Spinal cord (tissue), 9 donors: ENCODE measurements at regions not wholly inside any gene's neighbourhood (a gene's known extent, or its start where the extent isn't known, plus 50 kb on each side); places are given as distances from the start of the nearest gene placed in this dataset.
"Not testable (repeated sequence)": the region's sequence is repeated elsewhere in the genome, so short reads cannot be mapped to it uniquely, and the experiment has no call there.

Source experiments
- DNase-seq, 6 donors: peaks; one replicate each; pipeline versions ENCODE4 v3.0.0 to v3.0.0-alpha.2; 2013 to 2015; ENCODE audit warnings: low spot score in 6 of 6, low read depth in 4 of 6
- H3K27ac ChIP-seq: one replicate; pipeline ENCODE4 v1.5.1; 2013; ENCODE audit warnings: low read depth, low read length, control low read depth
- H3K27me3 ChIP-seq: one replicate; pipeline ENCODE4 v1.6.1; 2013; ENCODE audit warnings: low read length; ENCODE audit not compliant: control insufficient read depth, insufficient read depth
- H3K36me3 ChIP-seq: one replicate; pipeline ENCODE4 v1.6.1; 2013; ENCODE audit warnings: low read length; ENCODE audit not compliant: control insufficient read depth, insufficient read depth
- H3K4me1 ChIP-seq: one replicate; pipeline ENCODE4 v1.6.1; 2013; ENCODE audit warnings: low read length; ENCODE audit not compliant: control insufficient read depth, insufficient read depth
- H3K4me3 ChIP-seq: one replicate; pipeline ENCODE4 v1.5.1; 2013; ENCODE audit warnings: low read depth, low read length, control low read depth
- H3K9me3 ChIP-seq: one replicate; pipeline ENCODE4 v1.6.1; 2013; ENCODE audit warnings: low read length; ENCODE audit not compliant: control insufficient read depth, insufficient read depth
- WGBS: methylation state at CpG from one replicate; pipeline ENCODE4 v1.1.5; 2013; ENCODE audit warnings: missing lambda C conversion rate; ENCODE audit not compliant: insufficient coverage; 5-methylcytosine and 5-hydroxymethylcytosine counted together
- donor health status: healthy.

DNA sequence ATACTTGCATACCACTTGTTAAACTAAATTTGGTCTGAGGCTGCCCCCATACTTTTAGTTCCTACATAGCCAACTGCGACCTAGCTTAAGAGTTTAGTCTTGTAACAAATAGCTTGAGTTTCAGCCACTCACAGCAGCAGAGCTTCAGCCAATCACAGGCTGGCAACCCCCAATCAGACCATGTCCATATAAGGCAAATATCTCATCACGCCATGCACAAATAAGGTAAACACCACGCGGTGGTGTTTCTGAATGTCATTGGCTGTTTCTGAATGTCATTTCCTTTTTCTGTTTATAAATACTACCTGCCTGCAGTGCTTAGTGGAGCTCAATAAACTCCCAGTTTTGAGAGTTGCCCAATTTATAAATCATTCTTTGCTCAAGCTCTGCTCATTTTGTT lies 143.1 kb upstream of the MAD2L1 start:
- DNase-seq: no peak
- no peaks in the 10 kb centered on the region for H3K4me1 ChIP-seq
- no peak overlapping the region for H3K4me3 ChIP-seq
- H3K36me3 ChIP-seq: no peaks in the 10 kb centered on the region
- 93% methylated on average over 3 of the region's 4 CpGs for WGBS
- H3K9me3 ChIP-seq: no peaks in the 10 kb centered on the region
- no peaks in the 10 kb centered on the region for H3K27me3 ChIP-seq
- H3K27ac ChIP-seq: no peak overlapping the region

DNA sequence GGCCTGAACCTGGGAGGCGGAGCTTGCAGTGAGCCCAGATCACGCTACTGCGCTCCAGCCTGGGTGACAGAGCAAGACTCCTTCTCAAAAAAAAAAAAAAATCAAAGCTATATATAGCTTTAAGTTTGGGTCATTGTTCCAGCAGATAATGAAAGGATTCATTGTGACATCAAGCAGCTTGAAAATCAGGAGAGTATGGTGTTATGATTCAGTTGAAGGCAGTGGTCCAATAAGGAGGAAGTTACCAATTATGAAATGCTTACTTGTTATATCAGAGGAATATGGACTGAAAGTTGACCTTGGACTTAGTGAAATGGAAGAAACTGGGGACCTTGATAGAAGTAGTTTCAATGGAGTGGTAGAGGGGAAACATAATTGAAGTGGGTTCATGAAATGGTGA lies 140.4 kb upstream of the MAD2L1 start:
- Histone ChIP-seq H3K36me3 (no peaks in the 10 kb centered on the region), H3K4me3 (no peak overlapping the region), H3K9me3 (no peaks in the 10 kb centered on the region), H3K4me1 (no peaks in the 10 kb centered on the region), H3K27ac (no peak overlapping the region), H3K27me3 (no peaks in the 10 kb centered on the region)
- no peak for DNase-seq
- no CpG with 5 or more reads among the region's 3 CpGs for WGBS

DNA sequence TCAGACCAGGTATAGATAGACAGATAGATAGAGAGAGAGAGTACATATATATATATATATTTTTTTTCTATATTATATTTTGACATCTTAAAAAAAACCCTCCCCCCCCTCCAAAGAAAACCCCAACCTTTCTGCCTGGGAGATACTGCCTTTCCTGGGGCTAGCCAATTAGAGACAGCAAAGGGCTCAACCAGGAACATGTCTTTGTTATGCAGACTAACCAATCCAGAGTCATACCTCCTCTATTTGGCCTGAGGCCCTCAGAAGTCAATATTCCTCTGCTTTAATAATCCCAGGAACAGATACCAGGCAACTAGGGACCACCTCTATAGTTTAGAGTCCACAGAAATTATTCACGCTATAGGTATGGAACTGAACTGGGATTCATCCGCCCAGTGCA lies 135.6 kb upstream of the MAD2L1 start:
- no peaks in the 10 kb centered on the region for H3K36me3 ChIP-seq
- no peaks in the 10 kb centered on the region for H3K9me3 ChIP-seq
- no peaks in the 10 kb centered on the region for H3K27me3 ChIP-seq
- 100% methylated on average over 2 of the region's 2 CpGs for WGBS
- DNase-seq: no peak
- no peak overlapping the region for H3K27ac ChIP-seq
- H3K4me3 ChIP-seq: no peak overlapping the region
- H3K4me1 ChIP-seq: no peaks in the 10 kb centered on the region

DNA sequence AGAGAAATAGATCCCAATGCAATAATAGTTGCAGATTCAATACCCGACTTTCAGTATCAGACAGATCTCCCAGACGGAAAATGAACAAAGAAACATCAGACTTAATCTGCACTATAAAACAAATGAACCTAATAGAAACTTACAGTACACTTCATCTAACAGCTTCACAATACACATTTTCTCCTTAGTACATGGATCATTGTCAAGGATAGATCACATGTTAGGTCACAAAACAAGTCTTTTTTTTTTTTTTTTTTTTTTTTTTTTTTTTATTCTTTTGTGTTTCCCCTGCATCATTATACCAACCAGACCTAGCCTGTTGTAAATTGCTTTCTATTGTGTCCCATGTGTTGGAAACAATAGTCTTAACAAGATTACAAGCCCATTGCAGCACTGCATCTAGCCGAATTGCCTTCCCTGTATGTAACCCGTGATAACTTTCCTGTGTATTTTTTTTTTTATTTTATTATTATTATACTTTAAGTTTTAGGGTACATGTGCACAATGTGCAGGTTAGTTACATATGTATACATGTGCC lies 134.0 kb upstream of the MAD2L1 start:
- peak in 1 of 6 donors; percentile 18 for DNase-seq
- H3K27ac ChIP-seq, H3K36me3 ChIP-seq, H3K9me3 ChIP-seq, H3K4me1 ChIP-seq, H3K4me3 ChIP-seq, H3K27me3 ChIP-seq: not testable (repeated sequence)
- no CpG with 5 or more reads among the region's 4 CpGs for WGBS

DNA sequence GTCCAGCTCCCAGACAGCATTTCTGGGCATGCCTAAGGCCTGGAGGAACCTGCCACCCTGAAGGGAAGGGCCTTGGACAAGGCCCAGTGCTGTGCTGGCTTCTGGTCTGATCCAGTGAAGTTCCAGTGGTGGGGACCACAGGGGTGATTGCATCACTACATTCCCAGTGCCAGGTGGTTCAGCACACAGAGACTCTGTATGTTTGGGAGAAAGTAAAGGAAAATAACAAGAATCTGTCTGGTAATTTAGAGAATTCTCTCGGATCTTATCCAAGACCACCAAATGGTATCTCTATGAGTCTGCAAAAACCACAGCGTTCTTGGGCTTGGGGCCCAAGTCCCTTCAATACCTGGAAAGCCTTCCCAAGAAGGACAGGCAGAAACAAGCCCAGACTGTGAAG lies 131.8 kb upstream of the MAD2L1 start:
- no peak overlapping the region for H3K4me3 ChIP-seq
- no peaks in the 10 kb centered on the region for H3K9me3 ChIP-seq
- DNase-seq: no peak
- H3K27ac ChIP-seq: no peak overlapping the region
- H3K4me1 ChIP-seq: no peaks in the 10 kb centered on the region
- no peaks in the 10 kb centered on the region for H3K27me3 ChIP-seq
- WGBS: no CpG with 5 or more reads among the region's 2 CpGs
- H3K36me3 ChIP-seq: no peaks in the 10 kb centered on the region

- DNase-seq: peak in 1 of 6 donors; percentile 15
- Histone ChIP-seq H3K4me1 (peaks cover 6% of the 10 kb centered on the region), H3K27ac (no peak overlapping the region), H3K4me3 (no peak overlapping the region), H3K9me3 (no peaks in the 10 kb centered on the region), H3K36me3 (no peaks in the 10 kb centered on the region), H3K27me3 (no peaks in the 10 kb centered on the region)
- no CpG with 5 or more reads among the region's 1 CpG for WGBS
Observed at GRCh38 chr4:120177603-120178002, 111.0 kb upstream of the MAD2L1 start.

GRCh38 chr4:120175272-120175671 lies 108.6 kb upstream of the MAD2L1 start:
- no peak for DNase-seq
- peaks cover 6% of the 10 kb centered on the region for H3K4me1 ChIP-seq
- H3K9me3 ChIP-seq: no peaks in the 10 kb centered on the region
- no peaks in the 10 kb centered on the region for H3K27me3 ChIP-seq
- H3K4me3 ChIP-seq: no peak overlapping the region
- H3K27ac ChIP-seq: no peak overlapping the region
- no peaks in the 10 kb centered on the region for H3K36me3 ChIP-seq
- WGBS: no CpG with 5 or more reads among the region's 2 CpGs

- Histone ChIP-seq H3K27me3 (no peaks in the 10 kb centered on the region), H3K36me3 (no peaks in the 10 kb centered on the region), H3K9me3 (no peaks in the 10 kb centered on the region), H3K27ac (no peak overlapping the region), H3K4me1 (no peaks in the 10 kb centered on the region), H3K4me3 (no peak overlapping the region)
- no peak for DNase-seq
- no CpG with 5 or more reads among the region's 2 CpGs for WGBS
Observed at GRCh38 chr4:120163895-120164294, 97.2 kb upstream of the MAD2L1 start.

DNA sequence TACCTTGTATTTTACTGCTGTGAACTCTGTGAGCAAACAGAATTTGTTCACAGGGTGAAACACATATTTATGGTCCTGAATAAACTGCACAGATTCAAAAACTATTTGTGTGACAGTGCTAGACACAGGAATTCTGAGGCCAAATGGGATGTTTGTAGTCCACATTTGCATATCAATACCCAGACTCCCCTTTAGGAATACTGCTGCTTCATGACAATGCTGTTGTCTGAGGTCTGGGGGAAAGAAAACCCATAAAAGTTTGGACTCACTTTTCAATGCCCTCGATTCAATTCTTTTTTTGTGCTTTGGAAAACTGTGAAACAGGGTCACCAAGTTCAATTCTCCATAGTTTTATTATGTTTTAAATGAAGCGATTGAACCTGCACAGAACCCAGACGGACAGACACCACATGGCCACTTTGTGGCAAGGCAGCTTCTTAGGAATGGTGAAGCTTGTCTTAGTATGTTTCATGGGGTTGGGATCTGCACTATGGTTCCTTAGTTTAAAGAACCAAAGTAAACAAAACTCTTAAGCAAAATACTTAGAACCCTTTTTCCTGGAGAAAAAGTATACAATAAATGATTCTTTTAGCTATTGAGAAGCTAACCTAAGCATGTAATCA lies 92.3 kb upstream of the MAD2L1 start:
- DNase-seq: peak in 2 of 6 donors; percentile 7 to 34
- no peaks in the 10 kb centered on the region for H3K4me1 ChIP-seq
- WGBS: no CpG with 5 or more reads among the region's 3 CpGs
- no peaks in the 10 kb centered on the region for H3K36me3 ChIP-seq
- H3K4me3 ChIP-seq: no peak overlapping the region
- no peaks in the 10 kb centered on the region for H3K9me3 ChIP-seq
- no peaks in the 10 kb centered on the region for H3K27me3 ChIP-seq
- H3K27ac ChIP-seq: no peak overlapping the region

GRCh38 chr4:120158046-120158445 lies 91.4 kb upstream of the MAD2L1 start:
- Histone ChIP-seq H3K9me3 (no peaks in the 10 kb centered on the region), H3K36me3 (no peaks in the 10 kb centered on the region), H3K4me3 (no peak overlapping the region), H3K27ac (no peak overlapping the region), H3K27me3 (no peaks in the 10 kb centered on the region), H3K4me1 (no peaks in the 10 kb centered on the region)
- peak in 2 of 6 donors; percentile 5 to 42 for DNase-seq
- WGBS: 60% methylated on average over 1 of the region's 2 CpGs
